Upper lobe of left lung (tissue), 6 donors: ENCODE measurements at regions not wholly inside any gene's neighbourhood (a gene's known extent, or its start where the extent isn't known, plus 50 kb on each side); places are given as distances from the start of the nearest gene placed in this dataset.

Experiments
- ATAC-seq, 2 donors: fragments of 200-7000 bp; cut with Tn5 transposase; one replicate each; pipeline ENCODE4 v1.9.1; 2022; ENCODE audit warnings: mild to moderate bottlenecking in 2 of 2, moderate library complexity in 2 of 2; ENCODE audit not compliant: low FRiP score in 2 of 2
- DNase-seq, 2 donors: peaks; one replicate each; pipeline ENCODE4 v3.0.0-alpha.2; 2019 to 2020
- H3K27ac ChIP-seq, 4 donors: fragments of 200-600 bp; sonication (generic); one replicate each; pipeline ENCODE4 v1.5.1; 2016 to 2019
- H3K27me3 ChIP-seq, 4 donors: fragments of 200-600 bp; sonication (generic); one replicate each; pipeline ENCODE4 v1.5.1; 2017 to 2019
- H3K36me3 ChIP-seq, 4 donors: fragments of 200-600 bp; sonication (generic); one replicate each; pipeline ENCODE4 v1.5.1; 2016 to 2019
- H3K4me1 ChIP-seq, 4 donors: fragments of 200-600 bp; sonication (generic); one replicate each; pipeline ENCODE4 v1.5.1; 2018 to 2019
- H3K4me3 ChIP-seq, 4 donors: fragments of 200-600 bp; sonication (generic); one replicate each; pipeline ENCODE4 v1.5.1; 2017 to 2019; ENCODE audit warnings: mild to moderate bottlenecking in 2 of 4, moderate library complexity in 1 of 4
- H3K9me3 ChIP-seq, 4 donors: fragments of 200-600 bp; sonication (generic); one replicate each; pipeline ENCODE4 v1.5.1; 2018 to 2019
- EP300 ChIP-seq, 4 donors: sonication (generic); formaldehyde crosslinking; IDR thresholded peaks; one replicate each; pipeline ENCODE4 v1.5.1; 2017; ENCODE audit warnings: antibody characterized with exemption in 4 of 4, control low read depth in 2 of 4
- POLR2A ChIP-seq, 4 donors: fragments of 450-650 bp; IDR thresholded peaks; one replicate each; pipeline ENCODE4 v1.5.1; 2016 to 2017; ENCODE audit warnings: antibody characterized with exemption in 4 of 4, mild to moderate bottlenecking in 2 of 4
- POLR2AphosphoS5 ChIP-seq, 2 donors: sonication (generic); formaldehyde crosslinking; IDR thresholded peaks; one replicate each; pipeline ENCODE4 v1.5.1; 2017; ENCODE audit warnings: antibody characterized with exemption in 2 of 2
- WGBS, 2 donors: methylation state at CpG; one replicate each; pipeline ENCODE4 v1.1.5; 2017 to 2018; 5-methylcytosine and 5-hydroxymethylcytosine counted together
- TF ChIP-seq, protein P1 (sequence below), 6 experiments: fragments of 450-650 bp in 4 of 6; fragments of 200-600 bp in 2 of 6; sonication (generic) in 2 of 6; IDR thresholded peaks; one replicate each; pipeline ENCODE4 v1.5.1; 2016 to 2019; ENCODE audit warnings: antibody characterized with exemption in 6 of 6
- donor health status: DM: no; HTN: no; CAD: no; lungs with moderate emphysema.
- donor health status: DM: no; HTN: yes; CAD: no; lungs with severe emphysema.

DNA sequence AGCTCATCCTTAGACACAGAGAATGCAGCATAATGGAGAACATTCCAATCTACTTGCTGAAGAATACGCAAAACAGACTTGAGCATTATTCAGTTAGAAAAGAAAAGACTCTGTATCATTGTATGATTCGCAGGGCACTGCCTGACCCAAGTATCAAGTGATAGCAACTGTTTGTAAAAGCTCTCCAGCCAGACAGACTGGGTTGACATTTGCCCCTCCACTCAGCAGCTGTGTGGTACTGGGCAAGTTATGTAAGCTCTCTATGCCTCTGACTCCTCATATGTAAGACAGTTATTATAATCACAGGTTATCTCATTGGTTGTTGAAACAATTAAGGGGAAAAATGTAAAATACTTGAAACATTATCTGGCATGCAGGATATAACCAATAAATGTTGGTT is 505.0 kb downstream of the ELAVL2 start:
- Histone ChIP-seq H3K9me3 (no peaks in the 10 kb centered on the region), H3K27ac (no peak overlapping the region), H3K4me1 (no peaks in the 10 kb centered on the region), H3K4me3 (no peak overlapping the region), H3K36me3 (no peaks in the 10 kb centered on the region), H3K27me3 (no peaks in the 10 kb centered on the region)
- no peak for DNase-seq
- TF ChIP-seq, protein P1, sequence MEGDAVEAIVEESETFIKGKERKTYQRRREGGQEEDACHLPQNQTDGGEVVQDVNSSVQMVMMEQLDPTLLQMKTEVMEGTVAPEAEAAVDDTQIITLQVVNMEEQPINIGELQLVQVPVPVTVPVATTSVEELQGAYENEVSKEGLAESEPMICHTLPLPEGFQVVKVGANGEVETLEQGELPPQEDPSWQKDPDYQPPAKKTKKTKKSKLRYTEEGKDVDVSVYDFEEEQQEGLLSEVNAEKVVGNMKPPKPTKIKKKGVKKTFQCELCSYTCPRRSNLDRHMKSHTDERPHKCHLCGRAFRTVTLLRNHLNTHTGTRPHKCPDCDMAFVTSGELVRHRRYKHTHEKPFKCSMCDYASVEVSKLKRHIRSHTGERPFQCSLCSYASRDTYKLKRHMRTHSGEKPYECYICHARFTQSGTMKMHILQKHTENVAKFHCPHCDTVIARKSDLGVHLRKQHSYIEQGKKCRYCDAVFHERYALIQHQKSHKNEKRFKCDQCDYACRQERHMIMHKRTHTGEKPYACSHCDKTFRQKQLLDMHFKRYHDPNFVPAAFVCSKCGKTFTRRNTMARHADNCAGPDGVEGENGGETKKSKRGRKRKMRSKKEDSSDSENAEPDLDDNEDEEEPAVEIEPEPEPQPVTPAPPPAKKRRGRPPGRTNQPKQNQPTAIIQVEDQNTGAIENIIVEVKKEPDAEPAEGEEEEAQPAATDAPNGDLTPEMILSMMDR (IDR thresholded peaks at IDR 0.05) = no peak
- TF ChIP-seq EP300 (IDR thresholded peaks at IDR 0.05) (no peak), POLR2AphosphoS5 (IDR thresholded peaks at IDR 0.05) (no peak), POLR2A (IDR thresholded peaks at IDR 0.05) (no peak)
- ATAC-seq = no peak
- WGBS, 2 donors = 64 to 65% methylated on average over 2 of the region's 2 CpGs

GRCh38 chr9:23322392-23322791 is 503.6 kb downstream of the ELAVL2 start:
- Histone ChIP-seq H3K9me3 (no peaks in the 10 kb centered on the region), H3K4me1 (no peaks in the 10 kb centered on the region), H3K27me3 (no peaks in the 10 kb centered on the region), H3K4me3 (no peak overlapping the region), H3K27ac (no peak overlapping the region), H3K36me3 (no peaks in the 10 kb centered on the region)
- DNase-seq = no peak
- TF ChIP-seq POLR2AphosphoS5 (IDR thresholded peaks at IDR 0.05) (no peak), EP300 (IDR thresholded peaks at IDR 0.05) (no peak), POLR2A (IDR thresholded peaks at IDR 0.05) (no peak)
- TF ChIP-seq, protein P1 (IDR thresholded peaks at IDR 0.05) = no peak
- ATAC-seq = no peak
- WGBS, 2 donors = 64 to 65% methylated on average over 4 of the region's 4 CpGs

DNA sequence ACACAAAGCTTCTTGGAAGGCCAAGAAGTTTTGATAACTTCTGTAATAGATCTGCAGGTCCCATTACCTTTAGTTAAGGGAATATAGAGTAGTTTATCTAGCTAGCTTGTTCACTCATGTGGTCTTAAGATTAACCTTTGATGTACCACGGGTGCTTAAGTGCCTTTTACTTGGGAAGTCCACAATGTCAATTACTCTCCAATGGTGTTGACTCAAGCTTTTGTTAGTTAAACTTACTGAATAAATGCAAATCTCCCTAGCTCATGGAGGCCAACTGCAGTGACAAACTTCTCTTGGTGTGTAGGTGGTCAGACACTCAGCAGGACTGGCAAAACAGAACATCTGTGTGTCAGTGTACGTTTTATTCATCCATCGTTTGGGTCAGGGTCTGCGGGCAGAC is 501.5 kb downstream of the ELAVL2 start:
- Histone ChIP-seq H3K27me3 (no peaks in the 10 kb centered on the region), H3K9me3 (no peaks in the 10 kb centered on the region), H3K36me3 (no peaks in the 10 kb centered on the region), H3K4me1 (no peaks in the 10 kb centered on the region), H3K27ac (no peak overlapping the region), H3K4me3 (no peak overlapping the region)
- TF ChIP-seq POLR2A (IDR thresholded peaks at IDR 0.05) (no peak), POLR2AphosphoS5 (IDR thresholded peaks at IDR 0.05) (no peak)
- TF ChIP-seq, protein P1 (IDR thresholded peaks at IDR 0.05) = no peak
- 71 to 76% methylated on average over 4 of the region's 4 CpGs for WGBS, 2 donors
- DNase-seq (no peak), ATAC-seq (no peak)

- no peak overlapping the region for H3K4me3 ChIP-seq
- H3K4me1 ChIP-seq = no peaks in the 10 kb centered on the region
- H3K27ac ChIP-seq = no peak overlapping the region
- peaks cover 0 to 10% (median 0%) of the 10 kb centered on the region in 4 donors for H3K9me3 ChIP-seq
- WGBS, 2 donors = 96% methylated on average over 3 of the region's 3 CpGs
- no peak for ATAC-seq
- no peaks in the 10 kb centered on the region for H3K27me3 ChIP-seq
- no peaks in the 10 kb centered on the region for H3K36me3 ChIP-seq
- no peak for DNase-seq
- TF ChIP-seq POLR2A (IDR thresholded peaks at IDR 0.05) = no peak
- TF ChIP-seq EP300 (IDR thresholded peaks at IDR 0.05) = no peak
- TF ChIP-seq POLR2AphosphoS5 (IDR thresholded peaks at IDR 0.05) = no peak
- TF ChIP-seq, protein P1 (IDR thresholded peaks at IDR 0.05) = no peak
Measured at GRCh38 chr9:23326597-23326996, 499.4 kb downstream of the ELAVL2 start.

DNA sequence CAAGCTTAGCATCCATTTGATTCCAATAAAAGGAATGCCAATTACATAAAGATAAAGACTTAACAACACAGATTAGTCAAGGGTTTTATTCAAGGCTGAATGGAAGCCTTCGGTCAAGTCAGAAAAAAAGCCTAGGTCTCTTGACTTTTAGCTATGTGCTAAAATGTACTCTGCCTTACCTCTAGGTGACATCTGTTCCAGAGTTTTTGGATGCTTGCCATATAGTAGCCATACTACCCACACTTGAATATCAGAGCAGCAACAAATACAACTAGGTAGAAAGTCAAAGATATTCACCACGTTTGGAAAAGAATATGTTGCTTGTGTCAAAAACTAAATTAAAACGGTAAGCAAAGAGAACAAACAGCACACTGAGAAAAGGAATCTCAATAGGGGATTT is 484.7 kb downstream of the ELAVL2 start:
- Histone ChIP-seq H3K4me3 (no peak overlapping the region), H3K27ac (no peak overlapping the region), H3K9me3 (no peaks in the 10 kb centered on the region), H3K27me3 (no peaks in the 10 kb centered on the region), H3K4me1 (no peaks in the 10 kb centered on the region), H3K36me3 (no peaks in the 10 kb centered on the region)
- DNase-seq (no peak), ATAC-seq (no peak)
- no peak for TF ChIP-seq EP300 (IDR thresholded peaks at IDR 0.05)
- TF ChIP-seq POLR2A (IDR thresholded peaks at IDR 0.05) = no peak
- TF ChIP-seq POLR2AphosphoS5 (IDR thresholded peaks at IDR 0.05) = no peak
- 58 to 63% methylated on average over 3 of the region's 3 CpGs for WGBS, 2 donors
